A549 (cell line): ENCODE measurements at regions not wholly inside any gene's neighbourhood (a gene's known extent, or its start where the extent isn't known, plus 50 kb on each side); places are given as distances from the start of the nearest gene placed in this dataset.

Experiments
- ATAC-seq, 2 experiments: fragments of 200-7000 bp in 1 of 2; fragments of >200 bp in 1 of 2; cut with Nextera tagmentation in 1 of 2; cut with Tn5 transposase in 1 of 2; 3 replicates each; pipeline versions ENCODE4 v1.8.0 to v1.9.1; 2018 to 2020; ENCODE audit warnings: mild to moderate bottlenecking in 1 of 2, moderate library complexity in 1 of 2
- CTCF ChIA-PET: fragments of 300-600 bp; sonication (Branson Sonifier 250); formaldehyde crosslinking; extraction: SDS; loops from one replicate; lab custom pipeline; 2021; ENCODE audit warnings: antibody characterized with exemption, inconsistent platforms; lab: Yijun Ruan, JAX
- POLR2A ChIA-PET: fragments of 350-600 bp; formaldehyde crosslinking; extraction: SDS; loops from one replicate; lab custom pipeline; 2021; ENCODE audit warnings: antibody characterized with exemption, inconsistent platforms; lab: Yijun Ruan, JAX
- DNase-seq, 2 experiments: peaks; one replicate each; pipeline versions ENCODE4 v3.0.0 to v3.0.0-alpha.2; 2011 to 2016; ENCODE audit warnings: low read depth in 1 of 2, low spot score in 1 of 2
- FAIRE-seq: peaks from 2 replicates; lab custom pipeline; 2011; peaks lifted over from hg19 to GRCh38; lab: Jason Lieb, UNC
- H3K27ac ChIP-seq, 2 experiments: fragments of >200 bp; sonication (Bioruptor Twin); formaldehyde crosslinking; 3 replicates each; pipeline ENCODE4 v1.5.1; 2016 to 2017
- H3K4me1 ChIP-seq: fragments of >200 bp; sonication (Bioruptor Twin); formaldehyde crosslinking; 3 replicates; pipeline ENCODE4 v1.6.1; 2016
- H3K4me2 ChIP-seq: fragments of >200 bp; sonication (Bioruptor Twin); formaldehyde crosslinking; 3 replicates; pipeline ENCODE4 v1.6.1; 2016
- H3K4me3 ChIP-seq: fragments of >200 bp; sonication (Bioruptor Twin); formaldehyde crosslinking; 3 replicates; pipeline ENCODE4 v1.5.1; 2016
- H3K9me3 ChIP-seq: fragments of >200 bp; sonication (Bioruptor Twin); formaldehyde crosslinking; 3 replicates; pipeline ENCODE4 v1.6.1; 2016
- CHD2 ChIP-seq: fragments of 150-350 bp; IDR thresholded peaks from 2 replicates; pipeline ENCODE4 v1.6.1; 2014; ENCODE audit warnings: low read length; ENCODE audit not compliant: partially characterized antibody
- CHD4 ChIP-seq: fragments of 200-600 bp; sonication (generic); IDR thresholded peaks from 2 replicates; pipeline ENCODE4 v1.6.1; 2016; ENCODE audit warnings: antibody characterized with exemption, mild to moderate bottlenecking, borderline replicate concordance
- EHF ChIP-seq: fragments of 250-450 bp; sonication (Bioruptor Pico); IDR thresholded peaks from 2 replicates; pipeline ENCODE4 v1.5.0; 2020; ENCODE audit warnings: mild to moderate bottlenecking
- EHMT2 ChIP-seq: fragments of 200-600 bp; sonication (generic); IDR thresholded peaks from 2 replicates; pipeline ENCODE4 v1.6.1; 2016; ENCODE audit warnings: antibody characterized with exemption, low read depth, mild to moderate bottlenecking, moderate library complexity
- ELK1 ChIP-seq: fragments of 150-350 bp; IDR thresholded peaks from 2 replicates; pipeline ENCODE4 v1.6.1; 2014; ENCODE audit warnings: low read depth, mild to moderate bottlenecking, low read length
- ESRRA ChIP-seq: fragments of 150-350 bp; IDR thresholded peaks from 2 replicates; pipeline ENCODE4 v1.6.1; 2014; ENCODE audit warnings: mild to moderate bottlenecking, low read length, borderline replicate concordance
- FOSL2 ChIP-seq, 2 experiments: fragments of 450-650 bp in 1 of 2; fragments of >200 bp in 1 of 2; sonication (Bioruptor Twin) in 1 of 2; formaldehyde crosslinking; IDR thresholded peaks; 2 replicates each; pipeline versions ENCODE4 v1.5.0 to v1.6.1; 2016 to 2020; ENCODE audit warnings: mild to moderate bottlenecking in 1 of 2, moderate library complexity in 1 of 2
- HDAC2 ChIP-seq: fragments of 200-600 bp; sonication (generic); IDR thresholded peaks from 2 replicates; pipeline ENCODE4 v1.6.1; 2016
- HOXA7 ChIP-seq: fragments of 250-450 bp; sonication (Bioruptor Pico); IDR thresholded peaks from 2 replicates; pipeline ENCODE4 v1.5.0; 2020; ENCODE audit warnings: mild to moderate bottlenecking, moderate library complexity
- JUN ChIP-seq, 2 experiments: fragments of >200 bp; sonication (Bioruptor Twin); formaldehyde crosslinking; IDR thresholded peaks; 2 replicates in 1 of 2; 3 replicates in 1 of 2; pipeline ENCODE4 v1.6.1; 2016 to 2017
- KDM1A ChIP-seq: fragments of 200-600 bp; sonication (generic); IDR thresholded peaks from 2 replicates; pipeline ENCODE4 v1.6.1; 2016; ENCODE audit warnings: low read depth, mild to moderate bottlenecking
- MAFK ChIP-seq: fragments of 450-650 bp; IDR thresholded peaks from 2 replicates; pipeline ENCODE4 v1.6.1; 2014; ENCODE audit not compliant: partially characterized antibody
- MAX ChIP-seq: IDR thresholded peaks from 2 replicates; pipeline ENCODE4 v1.6.1; 2012
- MAZ ChIP-seq: fragments of 150-350 bp; IDR thresholded peaks from 2 replicates; pipeline ENCODE4 v1.6.1; 2014; ENCODE audit warnings: antibody characterized with exemption, low read depth, low read length, borderline replicate concordance
- NFE2L2 ChIP-seq: fragments of 150-350 bp; conservative IDR thresholded peaks from 2 replicates; pipeline ENCODE4 v1.6.1; 2014; ENCODE audit warnings: low read length
- NPAS2 ChIP-seq: fragments of 250-450 bp; sonication (Bioruptor Pico); IDR thresholded peaks from 2 replicates; pipeline ENCODE4 v1.8.0; 2022; ENCODE audit warnings: mild to moderate bottlenecking, moderate library complexity, borderline replicate concordance
- PBX3 ChIP-seq: IDR thresholded peaks from 2 replicates; pipeline ENCODE4 v1.6.1; 2012
- POLR2A ChIP-seq: IDR thresholded peaks from 2 replicates; pipeline ENCODE4 v1.6.1; 2012; ENCODE audit warnings: mild to moderate bottlenecking, low read length
- POLR2AphosphoS2 ChIP-seq: conservative IDR thresholded peaks from 2 replicates; pipeline ENCODE4 v1.6.1; 2012; ENCODE audit warnings: low read length, improper control_type of control experiment, inconsistent platforms
- RARB ChIP-seq: fragments of 250-450 bp; sonication (Bioruptor Pico); IDR thresholded peaks from 2 replicates; pipeline ENCODE4 v1.8.0; 2021; ENCODE audit warnings: mild to moderate bottlenecking, moderate library complexity
- RFX5 ChIP-seq: fragments of 450-650 bp; IDR thresholded peaks from 2 replicates; pipeline ENCODE4 v1.7.1; 2014; ENCODE audit warnings: antibody characterized with exemption, mild to moderate bottlenecking, moderate library complexity
- TP53 ChIP-seq: fragments of 250-450 bp; sonication (Bioruptor Pico); IDR thresholded peaks from 2 replicates; pipeline ENCODE4 v1.5.0; 2021; ENCODE audit warnings: mild to moderate bottlenecking, moderate library complexity
- ZNF302 ChIP-seq: fragments of 250-450 bp; sonication (Bioruptor Pico); IDR thresholded peaks from 2 replicates; pipeline ENCODE4 v1.9.0; 2021; ENCODE audit warnings: inconsistent platforms, mild to moderate bottlenecking, moderate library complexity
- WGBS: methylation state at CpG from one replicate; pipeline ENCODE4 v1.1.6; 2017; ENCODE audit errors: missing lambda C conversion rate; 5-methylcytosine and 5-hydroxymethylcytosine counted together

GRCh38 chr11:23311986-23312940, 452.0 kb upstream of the CCDC179 start:
- Histone ChIP-seq H3K4me1 (no peaks in the 10 kb centered on the region), H3K27ac (no peak overlapping the region), H3K9me3 (no peaks in the 10 kb centered on the region), H3K4me2 (no peak overlapping the region), H3K4me3 (no peak overlapping the region)
- ChIA-PET POLR2A (no interaction called here), CTCF (no interaction called here)
- WGBS: 21% methylated on average over 5 of the region's 5 CpGs
- FAIRE-seq (no peak), ATAC-seq (no peak), DNase-seq (no peak)
- TF ChIP-seq TP53 (CRISPR knock-in tag) (no peak), POLR2AphosphoS2 (no peak), RFX5 (no peak), MAZ (no peak), ESRRA (no peak)
- TF ChIP-seq, all 56 proteins: peak for 0

GRCh38 chr11:23313001-23313400, 452.7 kb upstream of the CCDC179 start:
- ChIA-PET CTCF (no interaction called here), POLR2A (no interaction called here)
- no peak overlapping the region for H3K4me3 ChIP-seq
- ATAC-seq (no peak), DNase-seq (no peak), FAIRE-seq (no peak)
- 7% methylated on average over 1 of the region's 1 CpG for WGBS
- no peak overlapping the region for H3K4me2 ChIP-seq
- H3K9me3 ChIP-seq: no peaks in the 10 kb centered on the region
- TF ChIP-seq RARB (CRISPR knock-in tag) (no peak), JUN (IDR thresholded peaks at IDR 0.05) (no peak), HOXA7 (CRISPR knock-in tag) (no peak), MAX (no peak), HDAC2 (no peak), CHD2 (no peak), ZNF302 (no peak), FOSL2 (IDR thresholded peaks at IDR 0.05) (no peak), FOSL2 (CRISPR knock-in tag; IDR thresholded peaks at IDR 0.05) (no peak), MAFK (no peak), PBX3 (no peak), NPAS2 (no peak), POLR2AphosphoS2 (no peak)
- H3K4me1 ChIP-seq: no peaks in the 10 kb centered on the region
- no peak overlapping the region for H3K27ac ChIP-seq

- 30% methylated on average over 3 of the region's 3 CpGs for WGBS
- H3K4me1 ChIP-seq: no peaks in the 10 kb centered on the region
- H3K9me3 ChIP-seq: no peaks in the 10 kb centered on the region
- no peak for ATAC-seq
- no peak for TF ChIP-seq KDM1A
- no peak for TF ChIP-seq EHMT2
- TF ChIP-seq RARB (CRISPR knock-in tag): no peak
- no peak for TF ChIP-seq NFE2L2
- TF ChIP-seq ESRRA: no peak
- TF ChIP-seq RFX5: no peak
- no peak for TF ChIP-seq POLR2A
- no peak for TF ChIP-seq CHD4
- TF ChIP-seq FOSL2 (IDR thresholded peaks at IDR 0.05): no peak
- no peak for TF ChIP-seq FOSL2 (CRISPR knock-in tag; IDR thresholded peaks at IDR 0.05)
- no peak for TF ChIP-seq MAX
- no peak for TF ChIP-seq NPAS2
- TF ChIP-seq TP53 (CRISPR knock-in tag): no peak
- TF ChIP-seq ELK1: no peak
- no peak for TF ChIP-seq EHF (CRISPR knock-in tag)
- H3K27ac ChIP-seq: no peak overlapping the region
- no peak for DNase-seq
- ChIA-PET POLR2A (no interaction called here), CTCF (no interaction called here)
- no peak overlapping the region for H3K4me2 ChIP-seq
- no peak overlapping the region for H3K4me3 ChIP-seq
- FAIRE-seq: no peak
Measured at GRCh38 chr11:23314162-23314561, 453.9 kb upstream of the CCDC179 start.
